Heart right ventricle (tissue), 16 donors: ENCODE measurements at regions not wholly inside any gene's neighbourhood (a gene's known extent, or its start where the extent isn't known, plus 50 kb on each side); places are given as distances from the start of the nearest gene placed in this dataset.

Experiments
- ATAC-seq, 8 donors: fragments of 200-7000 bp; cut with Tn5 transposase; one replicate each; pipeline ENCODE4 v1.9.1; 2020; ENCODE audit warnings: mild to moderate bottlenecking in 8 of 8, moderate library complexity in 8 of 8, moderate number of reproducible peaks in 1 of 8
- DNase-seq, 2 donors: peaks; one replicate each; pipeline ENCODE4 v3.0.0-alpha.2; 2020
- H3K27ac ChIP-seq, 10 donors: fragments of 200-600 bp; sonication (generic) in 2 of 10; one replicate each; pipeline versions ENCODE4 v1.5.0 to v1.8.0; 2020 to 2022; ENCODE audit warnings: mild to moderate bottlenecking in 3 of 10
- H3K27me3 ChIP-seq, 7 donors: fragments of 200-600 bp; one replicate each; pipeline ENCODE4 v1.8.0; 2021 to 2022; ENCODE audit warnings: mild to moderate bottlenecking in 2 of 7
- H3K36me3 ChIP-seq, 9 donors: fragments of 200-600 bp; sonication (generic) in 1 of 9; one replicate each; pipeline versions ENCODE4 v1.5.0 to v1.8.0; 2020 to 2022; ENCODE audit warnings: mild to moderate bottlenecking in 2 of 9
- H3K4me1 ChIP-seq, 9 donors: fragments of 200-600 bp; sonication (generic) in 1 of 9; one replicate each; pipeline versions ENCODE4 v1.5.0 to v1.8.0; 2020 to 2022; ENCODE audit warnings: mild to moderate bottlenecking in 4 of 9
- H3K4me3 ChIP-seq, 10 donors: fragments of 200-600 bp; sonication (generic) in 2 of 10; one replicate each; pipeline versions ENCODE4 v1.5.0 to v1.8.0; 2020 to 2022; ENCODE audit warnings: mild to moderate bottlenecking in 7 of 10, moderate library complexity in 2 of 10
- H3K9me3 ChIP-seq, 11 donors: fragments of 200-600 bp in 10 of 11; sonication (generic) in 2 of 11; one replicate each; pipeline versions ENCODE4 v1.5.0 to v1.8.0; 2013 to 2022; ENCODE audit warnings: mild to moderate bottlenecking in 2 of 11, control low read depth in 1 of 11, moderate library complexity in 1 of 11
- WGBS, 2 donors: extraction: QIAGEN DNeasy Blood & Tissue Kit; methylation state at CpG; one replicate each; pipeline ENCODE4 v1.1.7; 2013; ENCODE audit warnings: inconsistent platforms in 1 of 2; 5-methylcytosine and 5-hydroxymethylcytosine counted together
- intact Hi-C, 10 donors: fragments of 100-400 bp; cut with DNase I; formaldehyde crosslinking; loops; one replicate each; pipeline versions ENCODE4 v1.11.1 to v1.14.2; 2022
- TF ChIP-seq, protein P1 (sequence below), 9 donors: fragments of 200-600 bp; sonication (generic) in 2 of 9; IDR thresholded peaks; one replicate each; pipeline versions ENCODE4 v1.5.0 to v1.8.0; 2021 to 2022; ENCODE audit warnings: antibody characterized with exemption in 9 of 9, mild to moderate bottlenecking in 5 of 9, moderate library complexity in 1 of 9
- donor health status: Arrhythmogenic right ventricular cardiomyopathy.
- donor health status: ischemic (EF 13 %, LVEDD 7.1; RV severe dilation, severe dysfunction).
- donor health status: healthy with polysubstance abuse.
- donor health status: DM: no; HTN: yes; CAD: no.
- donor health status: DM: no; HTN: no; CAD: no.
- donor health status: ischemic (EF 25% LVEDD 6.9; RV normal size, moderate dysfunction).
- donor health status: ischemic (EF 25% LVEDD 5.7; RV mildly dilated, moderate dysfunction).
- donor health status: healthy.
- donor health status: DM: yes; HTN: yes; CAD: no.
- donor health status: Ischemic cardiomyopathy.
- donor health status: ischemic (EF 35%, LVEDD 5.7; RV mildly dilated, moderate dysfunction).
- donor health status: nonischemic (EF 11% LVEDD 7.7; RV severe dilation, severe dysfunction).
- donor health status: DM: yes; HTN: yes; CAD: no.
- donor health status: PGD.
- donor health status: ischemic (EF 29% LVEDD 5.4; RV normal size, mild dysfunction).
- donor health status: nonischemic (EF 23%, LVEDD 6.1; RV moderate dilation, normal function).

DNA sequence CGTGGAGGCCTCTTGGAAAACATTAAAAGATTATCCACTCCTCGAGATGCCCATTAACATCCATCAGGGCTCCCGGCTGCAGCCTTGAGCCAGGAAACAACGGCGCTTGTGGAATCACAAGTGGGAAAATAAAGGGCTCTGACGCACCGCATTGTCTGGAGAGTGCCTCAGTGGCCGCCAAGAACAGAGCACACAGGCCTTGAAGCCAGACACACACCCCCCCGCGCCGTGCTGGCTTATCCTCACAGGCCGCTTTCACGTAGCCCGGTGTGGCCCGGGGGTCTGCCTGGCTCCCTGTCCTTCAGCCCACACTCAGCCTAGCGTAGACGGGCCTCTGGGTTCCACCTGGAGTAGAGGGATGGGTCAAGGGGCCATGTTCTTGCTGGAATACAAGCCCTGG lies 1020.5 kb downstream of the BRD1 start:
- H3K9me3 ChIP-seq: no peaks in the 10 kb centered on the region
- no peak overlapping the region for H3K4me3 ChIP-seq
- H3K27ac ChIP-seq: no peak overlapping the region
- no peaks in the 10 kb centered on the region for H3K36me3 ChIP-seq
- no peak for ATAC-seq
- TF ChIP-seq, protein P1, sequence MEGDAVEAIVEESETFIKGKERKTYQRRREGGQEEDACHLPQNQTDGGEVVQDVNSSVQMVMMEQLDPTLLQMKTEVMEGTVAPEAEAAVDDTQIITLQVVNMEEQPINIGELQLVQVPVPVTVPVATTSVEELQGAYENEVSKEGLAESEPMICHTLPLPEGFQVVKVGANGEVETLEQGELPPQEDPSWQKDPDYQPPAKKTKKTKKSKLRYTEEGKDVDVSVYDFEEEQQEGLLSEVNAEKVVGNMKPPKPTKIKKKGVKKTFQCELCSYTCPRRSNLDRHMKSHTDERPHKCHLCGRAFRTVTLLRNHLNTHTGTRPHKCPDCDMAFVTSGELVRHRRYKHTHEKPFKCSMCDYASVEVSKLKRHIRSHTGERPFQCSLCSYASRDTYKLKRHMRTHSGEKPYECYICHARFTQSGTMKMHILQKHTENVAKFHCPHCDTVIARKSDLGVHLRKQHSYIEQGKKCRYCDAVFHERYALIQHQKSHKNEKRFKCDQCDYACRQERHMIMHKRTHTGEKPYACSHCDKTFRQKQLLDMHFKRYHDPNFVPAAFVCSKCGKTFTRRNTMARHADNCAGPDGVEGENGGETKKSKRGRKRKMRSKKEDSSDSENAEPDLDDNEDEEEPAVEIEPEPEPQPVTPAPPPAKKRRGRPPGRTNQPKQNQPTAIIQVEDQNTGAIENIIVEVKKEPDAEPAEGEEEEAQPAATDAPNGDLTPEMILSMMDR (IDR thresholded peaks at IDR 0.05): no peak
- intact Hi-C loops: no loop called here
- WGBS, 2 donors: 85 to 86% methylated on average over 17 of the region's 17 CpGs
- no peaks in the 10 kb centered on the region for H3K4me1 ChIP-seq
- DNase-seq: no peak
- peaks cover 0 to 22% (median 3%) of the 10 kb centered on the region in 7 donors for H3K27me3 ChIP-seq

DNA sequence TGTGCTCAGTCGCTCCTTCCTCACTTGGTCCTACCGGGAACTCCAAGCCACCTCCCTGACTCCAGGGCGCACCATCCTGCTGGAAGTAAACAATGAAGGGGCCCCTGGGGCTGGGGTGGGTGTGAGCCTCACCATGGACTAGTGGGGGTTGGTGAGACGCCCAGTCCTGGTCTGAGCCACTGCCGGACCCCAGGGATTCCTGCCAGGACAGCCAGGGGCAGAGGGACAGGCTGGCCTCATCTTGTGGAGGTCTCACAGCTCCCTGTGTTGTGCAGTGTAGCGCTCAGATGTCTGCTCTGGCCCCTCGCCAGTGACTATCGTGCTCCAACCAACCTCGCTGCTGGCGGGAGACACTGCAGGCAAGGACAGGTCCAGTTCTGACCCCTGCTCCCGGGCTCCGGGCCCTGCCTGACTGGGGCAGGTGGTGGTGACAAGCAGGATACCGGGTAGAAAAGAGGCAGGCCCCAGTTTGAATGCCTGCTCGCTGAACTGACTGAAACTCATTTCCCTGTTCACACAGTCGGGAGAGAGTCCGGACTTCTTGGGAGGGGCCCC lies 1021.4 kb downstream of the BRD1 start:
- Histone ChIP-seq H3K4me1 (no peaks in the 10 kb centered on the region), H3K27ac (no peak overlapping the region), H3K4me3 (no peak overlapping the region), H3K36me3 (no peaks in the 10 kb centered on the region), H3K27me3 (peaks cover 0 to 22% (median 0%) of the 10 kb centered on the region in 7 donors), H3K9me3 (no peaks in the 10 kb centered on the region)
- WGBS, 2 donors: 52 to 54% methylated on average over 16 of the region's 16 CpGs
- DNase-seq (no peak), ATAC-seq (no peak)
- intact Hi-C loops: no loop called here
- TF ChIP-seq, protein P1 (IDR thresholded peaks at IDR 0.05): no peak

DNA sequence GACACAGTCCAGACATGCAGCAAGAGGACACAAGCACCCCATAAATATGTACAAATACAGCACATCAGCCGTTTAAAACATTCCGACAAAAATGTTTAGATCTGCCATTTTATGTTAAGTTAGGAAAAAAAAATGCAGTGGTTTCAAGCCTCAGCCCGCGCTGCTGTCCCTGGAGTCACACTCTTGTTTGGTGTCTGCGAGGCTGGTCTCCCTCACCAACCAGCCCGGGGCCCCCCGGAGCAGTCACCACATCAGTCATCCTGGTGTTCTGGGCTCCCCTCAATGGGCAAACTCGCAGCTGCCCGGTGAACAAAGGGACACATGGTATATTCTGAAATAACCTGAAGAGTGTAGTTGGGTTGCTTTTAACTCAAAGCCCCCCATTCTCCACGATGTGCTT lies 1022.2 kb downstream of the BRD1 start:
- 86 to 93% methylated on average over 10 of the region's 10 CpGs for WGBS, 2 donors
- H3K9me3 ChIP-seq: no peaks in the 10 kb centered on the region
- no peaks in the 10 kb centered on the region for H3K36me3 ChIP-seq
- DNase-seq (no peak), ATAC-seq (no peak)
- peaks cover 0 to 18% (median 2%) of the 10 kb centered on the region in 7 donors for H3K27me3 ChIP-seq
- TF ChIP-seq, protein P1 (IDR thresholded peaks at IDR 0.05): no peak
- no peak overlapping the region for H3K27ac ChIP-seq
- H3K4me1 ChIP-seq: no peaks in the 10 kb centered on the region
- intact Hi-C loops: no loop called here
- no peak overlapping the region for H3K4me3 ChIP-seq

DNA sequence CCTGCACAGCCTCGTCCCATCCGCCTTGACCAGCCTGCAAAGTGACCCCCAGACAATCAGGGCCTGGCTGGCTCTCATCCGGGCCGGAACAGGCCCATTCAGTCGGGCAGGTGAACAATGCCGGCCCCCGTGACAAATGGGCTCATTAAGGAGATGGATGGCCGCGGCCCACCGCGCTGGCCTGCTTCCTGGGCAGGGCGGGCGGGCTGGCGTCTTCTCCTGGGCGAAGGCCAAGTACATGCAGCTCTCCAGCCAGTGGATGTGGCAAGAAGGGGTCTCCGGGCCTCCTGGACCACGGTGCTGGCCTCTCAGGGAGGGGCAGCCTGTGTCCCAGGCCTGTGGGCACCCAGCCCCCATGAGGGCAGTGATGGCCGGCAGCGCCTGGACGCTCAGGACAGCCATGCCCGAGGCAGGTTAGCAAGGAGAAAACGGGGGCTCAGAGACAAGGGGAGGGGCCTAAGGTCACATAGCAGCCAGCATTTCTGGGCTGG lies 1022.8 kb downstream of the BRD1 start:
- Histone ChIP-seq H3K27ac (no peak overlapping the region), H3K27me3 (peaks cover 0 to 17% (median 8%) of the 10 kb centered on the region in 7 donors), H3K9me3 (no peaks in the 10 kb centered on the region), H3K4me3 (no peak overlapping the region), H3K4me1 (no peaks in the 10 kb centered on the region), H3K36me3 (no peaks in the 10 kb centered on the region)
- intact Hi-C loops: no loop called here
- no peak for ATAC-seq
- no peak for DNase-seq
- TF ChIP-seq, protein P1 (IDR thresholded peaks at IDR 0.05): no peak
- WGBS, 2 donors: 77 to 83% methylated on average over 18 to 22 of the region's 22 CpGs
